GM21447 (cell line): ENCODE measurements at regions not wholly inside any gene's neighbourhood (a gene's known extent, or its start where the extent isn't known, plus 50 kb on each side); places are given as distances from the start of the nearest gene placed in this dataset.

ENCODE experiments used
- ATAC-seq: cut with Tn5 transposase; IDR thresholded peaks from one replicate; pipeline ENCODE4 v1.9.1; 2021; ENCODE audit not compliant: unreplicated experiment

DNA sequence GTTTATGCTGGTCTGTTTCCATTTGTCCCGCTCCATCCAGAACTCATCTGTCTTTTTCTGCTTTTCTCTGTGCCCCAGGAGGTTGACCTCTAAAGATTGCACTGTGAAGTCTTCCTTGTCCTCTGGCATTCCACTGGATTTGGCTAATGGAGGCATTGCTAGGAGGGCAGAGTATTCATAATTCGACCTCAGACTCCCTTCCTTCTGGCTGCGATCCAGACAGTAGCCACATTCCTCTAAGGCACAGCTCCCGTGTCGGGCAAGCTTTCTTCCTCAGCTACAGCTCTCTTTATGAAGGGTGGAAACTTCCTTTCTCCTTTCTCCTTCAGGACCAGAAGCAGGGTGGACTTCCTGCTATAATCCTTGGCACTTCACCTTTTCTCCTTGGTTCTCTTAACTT, 175.9 kb downstream of the BAMBI start:
- ATAC-seq, result no peak

DNA sequence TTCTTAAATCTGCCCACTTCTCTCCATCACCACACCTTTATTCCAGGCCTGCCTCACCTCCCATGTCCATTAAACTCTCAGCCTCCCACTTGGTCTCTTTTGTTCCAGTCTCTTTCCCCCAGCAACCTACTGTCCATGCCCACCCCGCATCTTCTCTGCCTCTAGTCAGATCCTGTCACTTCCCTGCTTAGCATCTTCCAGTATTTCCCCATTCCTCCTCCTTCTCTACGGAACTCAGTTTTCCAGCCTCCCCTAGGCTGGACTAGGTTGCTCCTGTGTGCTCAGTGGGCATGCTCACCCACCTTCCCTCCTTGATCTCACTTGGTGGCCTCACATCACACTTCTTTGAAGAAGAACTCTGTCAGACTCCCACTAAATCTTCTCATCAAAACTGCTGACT, 179.8 kb downstream of the BAMBI start:
- ATAC-seq, result no peak

DNA sequence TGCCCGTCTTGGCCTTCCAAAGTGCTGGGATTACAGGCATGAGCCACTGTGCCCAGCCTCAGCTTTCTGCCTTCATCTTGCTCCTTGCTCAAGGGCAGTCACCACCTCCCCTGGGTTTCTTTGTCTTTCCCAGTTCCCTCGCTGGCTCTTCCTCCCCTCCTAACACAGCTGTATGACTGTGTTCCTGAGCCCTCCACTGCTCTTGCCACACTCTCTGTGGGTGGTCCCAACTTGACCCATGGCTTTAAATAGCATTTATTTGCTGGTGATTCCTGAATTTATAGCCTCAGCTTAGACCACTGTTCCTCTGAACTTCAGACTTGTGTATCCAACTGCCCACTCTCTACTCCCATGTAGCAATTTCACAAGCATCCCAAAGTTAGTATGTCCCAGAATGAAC, 181.3 kb downstream of the BAMBI start:
- ATAC-seq, result no peak

DNA sequence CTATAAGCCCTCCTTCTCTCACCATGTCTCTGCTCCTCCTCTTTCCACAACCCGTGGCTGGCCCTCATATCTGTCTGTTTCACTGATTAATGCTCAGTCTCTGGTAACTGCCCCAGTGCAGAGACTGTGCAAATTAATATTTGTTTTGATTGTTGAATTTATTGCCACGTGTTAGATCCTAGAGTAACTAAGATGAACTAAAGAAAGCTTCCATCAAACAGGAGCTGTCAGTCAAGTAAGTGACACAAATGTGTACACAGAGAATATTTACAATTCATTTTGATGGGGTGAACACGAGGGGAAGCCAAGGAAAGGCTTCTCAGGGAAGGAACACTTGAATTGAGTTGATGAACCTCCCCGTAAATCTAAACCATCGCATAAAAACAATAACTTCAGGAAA, 182.5 kb downstream of the BAMBI start:
- no peak for ATAC-seq

DNA sequence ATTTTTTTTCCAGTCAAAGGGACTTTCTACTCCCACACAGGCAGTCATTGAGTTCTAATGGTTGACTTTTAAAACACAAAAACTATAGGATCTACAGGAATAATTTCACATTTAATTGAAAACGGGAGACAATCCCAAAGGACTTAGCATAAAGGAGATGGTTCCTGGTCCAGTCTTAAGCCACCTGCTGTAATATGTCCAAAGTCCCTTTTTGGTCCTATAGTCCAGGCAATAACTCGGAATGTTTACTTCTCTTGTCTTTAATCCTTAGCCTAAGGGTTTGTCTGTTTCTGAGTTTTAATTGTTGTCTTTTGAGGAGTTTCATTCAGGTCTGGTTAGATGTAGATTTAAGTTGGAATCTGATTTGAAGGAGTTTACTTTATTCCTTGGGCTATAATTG, 184.9 kb downstream of the BAMBI start:
- no peak for ATAC-seq

DNA sequence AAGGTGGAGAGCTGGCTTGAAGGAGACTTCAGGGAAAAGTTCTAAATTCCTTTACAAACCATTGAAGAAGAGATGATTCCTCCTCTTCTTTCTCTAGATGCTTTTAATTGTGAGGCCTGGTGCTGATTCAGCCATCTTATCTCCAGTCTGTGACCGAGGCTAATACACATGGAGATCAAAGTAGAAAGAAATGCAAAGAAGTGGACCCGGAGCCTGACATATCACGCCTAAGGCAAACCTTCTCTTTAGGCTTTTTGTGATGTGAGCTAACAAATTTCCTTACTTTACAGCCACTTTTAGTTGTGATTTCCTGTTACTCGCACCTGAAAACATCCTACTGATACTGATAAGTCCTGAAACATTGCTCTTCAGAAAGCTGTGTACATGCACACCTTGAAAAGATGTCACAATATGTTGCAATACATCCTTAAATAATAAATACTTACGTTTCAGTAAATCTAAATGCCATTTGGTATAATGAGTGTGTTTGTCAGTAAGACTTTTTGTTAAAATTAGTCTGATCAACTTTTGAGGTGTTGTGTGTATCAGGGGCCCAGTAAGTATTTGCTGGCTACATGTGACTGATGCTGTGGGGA, 192.4 kb downstream of the BAMBI start:
- ATAC-seq, result no peak

DNA sequence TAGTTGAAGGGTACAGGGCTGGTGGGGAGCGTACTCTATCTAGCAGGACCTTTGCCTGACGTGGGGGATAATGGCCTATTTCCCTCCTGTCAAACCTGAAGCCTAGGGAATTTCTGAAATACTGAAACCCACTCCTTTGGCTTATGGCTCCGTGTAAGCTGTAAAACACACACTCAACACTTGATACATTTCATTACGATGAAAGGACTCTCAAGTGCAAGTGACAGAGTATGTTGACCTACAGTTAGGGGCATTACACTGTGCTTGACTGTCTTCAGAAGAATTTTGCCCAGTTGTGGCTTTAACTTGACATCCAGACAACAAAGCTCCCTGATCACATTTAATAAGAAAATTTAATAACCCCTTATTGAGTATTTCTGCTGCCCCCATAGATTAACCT, 194.3 kb downstream of the BAMBI start:
- no peak for ATAC-seq

DNA sequence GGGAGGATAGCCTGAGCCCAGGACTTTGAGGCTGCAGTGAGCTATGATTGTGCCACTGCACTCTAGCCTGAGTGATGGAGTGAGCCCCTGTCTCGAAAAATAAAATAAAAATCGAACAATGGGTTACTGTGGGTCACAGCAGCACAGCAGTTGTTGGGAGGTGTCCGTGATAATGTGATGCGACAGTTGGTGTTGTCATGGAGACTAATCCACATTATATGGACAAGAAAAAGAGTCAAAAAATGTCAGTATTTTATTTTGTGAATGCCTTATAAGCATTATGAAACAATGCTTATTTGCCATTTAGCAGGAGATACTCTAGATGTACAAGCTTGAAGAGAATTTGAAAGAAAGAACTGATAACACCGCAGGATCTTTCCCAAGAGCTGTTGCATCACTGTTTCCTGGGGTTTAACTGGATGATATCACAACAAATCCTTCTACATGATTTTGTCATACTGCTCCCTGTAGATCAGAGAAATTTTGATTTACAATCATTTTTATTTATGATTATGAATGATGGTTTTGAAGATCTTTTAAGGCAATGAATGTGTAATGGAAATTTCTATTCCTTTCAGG, 195.4 kb downstream of the BAMBI start:
- no peak for ATAC-seq

DNA sequence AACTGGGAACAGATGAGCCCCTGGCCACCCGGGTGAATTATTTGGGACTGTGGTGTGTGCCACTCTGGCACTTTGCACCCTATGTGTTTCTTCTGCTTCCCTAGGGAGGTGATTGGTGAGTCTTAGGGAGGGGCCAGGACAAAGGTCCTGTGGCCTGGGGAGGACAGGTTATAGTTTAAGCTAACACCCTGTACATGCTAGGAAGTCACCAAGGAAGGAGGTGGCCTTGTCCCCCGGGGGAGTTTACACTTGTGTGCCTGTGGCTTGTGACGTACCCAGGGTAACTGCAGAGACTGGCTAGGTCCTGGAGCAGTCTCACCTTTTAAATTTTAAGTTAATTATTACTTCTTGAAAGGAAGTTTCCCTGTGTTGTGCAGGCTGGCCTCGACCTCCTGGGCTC, 196.2 kb downstream of the BAMBI start:
- ATAC-seq, result no peak

DNA sequence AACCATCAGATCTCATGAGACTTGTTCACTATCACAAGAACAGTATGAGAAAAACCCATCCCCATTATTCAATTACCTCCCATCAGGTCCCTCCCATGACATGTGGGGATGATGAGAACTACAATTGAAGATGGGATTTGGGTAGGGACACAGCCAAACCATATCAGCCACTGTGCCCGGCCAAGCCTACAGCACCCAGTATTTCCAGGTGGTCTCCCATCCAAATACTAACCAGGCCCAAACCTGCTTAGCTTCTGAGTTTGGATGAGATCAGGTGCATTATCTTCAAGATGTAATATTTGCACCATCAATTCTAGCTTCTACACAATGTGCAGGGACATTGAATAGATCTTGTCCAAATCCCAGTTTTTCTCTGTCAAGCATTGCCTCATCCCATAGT, 196.9 kb downstream of the BAMBI start:
- no peak for ATAC-seq

DNA sequence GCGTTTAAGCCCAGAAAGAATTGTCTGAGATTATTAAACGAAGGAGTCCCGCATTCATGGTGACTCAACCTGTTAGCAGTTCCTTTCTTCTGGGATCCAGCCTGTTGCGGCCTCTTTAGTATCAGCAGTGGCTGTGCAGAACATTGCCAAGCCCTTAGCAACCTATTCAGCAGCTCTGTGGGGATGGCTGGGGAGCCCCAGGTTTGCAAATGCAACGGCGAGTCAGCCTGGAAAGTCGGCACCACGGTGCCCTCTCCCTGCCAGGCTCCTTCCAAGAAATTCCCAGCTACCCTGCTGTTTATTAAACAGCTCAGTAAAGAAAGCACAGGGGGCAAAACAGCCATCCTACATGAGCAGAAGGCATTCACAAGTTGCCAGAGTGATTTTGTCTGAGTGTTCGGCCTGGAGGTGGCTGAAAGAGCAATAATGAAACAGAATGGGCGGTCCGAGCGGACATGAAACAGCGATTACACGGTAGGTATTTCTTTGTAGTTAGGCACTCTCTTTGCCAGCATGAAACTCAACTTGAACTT, 198.3 kb downstream of the BAMBI start:
- ATAC-seq, result no peak

DNA sequence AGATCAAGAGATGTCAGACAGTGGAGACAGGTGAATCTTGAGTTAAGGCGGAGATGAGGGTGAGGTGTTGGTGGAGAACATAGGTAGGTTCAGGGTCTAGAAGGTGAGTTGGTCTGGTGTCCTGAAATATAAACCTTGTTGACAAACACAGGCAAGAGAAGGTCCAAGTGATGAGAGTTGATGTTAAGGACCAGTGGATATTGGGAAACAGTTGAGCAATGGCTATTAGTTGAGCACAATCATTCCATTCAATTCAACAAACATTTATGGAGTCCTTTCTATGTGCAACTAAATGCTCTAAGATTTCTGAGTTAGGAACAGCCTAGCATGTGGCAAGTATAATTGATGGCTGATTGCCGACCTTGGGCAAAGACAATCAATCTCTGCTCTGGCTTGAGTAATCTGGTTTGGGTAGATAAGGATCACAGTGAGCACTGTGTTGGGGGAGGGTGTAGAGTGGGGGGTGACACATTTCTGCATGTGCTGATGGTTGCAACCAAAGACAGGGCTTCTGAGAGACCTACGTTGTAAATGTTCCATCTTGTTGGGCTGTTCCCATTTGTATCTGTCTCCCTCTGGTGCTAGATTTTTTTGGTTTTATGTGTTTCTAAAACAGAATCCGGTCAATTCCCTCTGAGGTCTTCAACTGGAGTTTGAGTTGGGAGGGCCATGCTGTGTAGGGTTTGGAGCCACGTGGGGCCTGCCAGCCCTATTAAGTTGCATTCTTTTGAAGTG, 201.1 kb downstream of the BAMBI start:
- no peak for ATAC-seq

DNA sequence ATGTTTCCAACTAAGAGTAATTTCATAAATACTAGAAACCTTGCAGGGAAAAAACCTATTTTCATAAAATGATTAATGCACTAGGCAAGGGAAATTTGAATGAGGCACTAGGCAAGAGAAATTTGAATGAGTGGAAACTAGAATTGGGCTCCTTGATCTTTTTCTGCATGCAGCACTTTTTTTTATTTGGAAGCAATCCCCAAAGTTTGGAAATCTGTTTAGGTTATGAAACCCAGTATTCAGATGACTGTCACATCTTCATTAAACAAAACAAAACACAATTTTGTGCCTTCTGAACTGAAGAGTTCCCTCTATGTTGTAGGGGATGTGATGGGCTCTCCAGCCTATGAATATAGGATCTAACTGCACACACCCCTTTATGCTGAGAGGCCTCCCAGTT, 201.9 kb downstream of the BAMBI start:
- no peak for ATAC-seq

DNA sequence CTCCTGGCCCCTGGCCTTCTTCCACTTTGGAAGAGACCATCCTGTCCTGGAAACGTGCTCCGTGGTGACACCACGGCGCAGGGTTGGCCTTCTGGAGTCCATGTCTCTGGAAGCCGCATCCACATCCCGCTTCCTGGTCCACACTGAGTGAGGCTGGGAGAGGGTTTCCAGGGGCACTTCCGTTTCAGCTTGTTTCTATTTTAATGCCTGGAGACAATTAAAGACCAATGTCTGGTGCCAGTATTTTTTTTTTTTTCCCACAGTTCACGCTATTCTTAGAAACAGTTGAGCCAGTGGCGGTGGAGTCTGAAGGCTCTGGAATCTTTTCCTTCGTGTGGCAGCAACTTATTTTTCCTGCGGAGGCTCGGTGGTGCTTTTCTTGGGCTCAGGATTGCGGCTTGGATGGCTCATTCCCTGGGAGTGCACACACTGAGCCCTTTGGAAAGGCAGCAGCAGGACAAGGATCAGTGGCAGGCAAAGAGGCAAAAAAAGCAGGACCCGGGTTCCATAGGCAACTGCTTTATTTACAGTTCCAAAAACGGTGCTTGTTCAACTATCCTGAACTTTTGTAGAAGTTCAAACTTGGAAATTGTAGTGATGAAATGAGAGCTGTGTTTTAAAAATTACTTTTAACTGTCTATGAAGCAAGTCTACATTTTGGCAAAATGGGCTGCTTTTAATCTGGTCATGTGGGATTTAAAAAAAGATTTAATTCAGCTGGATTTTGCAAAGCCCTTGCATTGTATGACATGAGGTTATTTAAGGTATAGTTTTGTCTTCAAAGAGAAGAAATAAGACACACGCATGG, 202.8 kb downstream of the BAMBI start:
- no peak for ATAC-seq

DNA sequence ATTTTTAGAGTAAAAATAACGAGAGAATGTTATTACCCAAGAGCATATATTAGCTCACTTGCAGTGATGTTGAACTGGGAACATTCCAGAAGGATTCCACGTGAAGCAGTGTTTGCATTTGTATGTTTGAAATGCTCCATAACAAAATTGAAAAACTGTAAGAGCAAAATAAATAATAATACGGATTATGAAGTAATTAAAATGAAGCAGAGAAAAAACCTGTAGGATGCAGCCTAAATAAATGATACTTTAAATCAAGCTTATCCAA, 203.3 kb downstream of the BAMBI start:
- ATAC-seq, result no peak

DNA sequence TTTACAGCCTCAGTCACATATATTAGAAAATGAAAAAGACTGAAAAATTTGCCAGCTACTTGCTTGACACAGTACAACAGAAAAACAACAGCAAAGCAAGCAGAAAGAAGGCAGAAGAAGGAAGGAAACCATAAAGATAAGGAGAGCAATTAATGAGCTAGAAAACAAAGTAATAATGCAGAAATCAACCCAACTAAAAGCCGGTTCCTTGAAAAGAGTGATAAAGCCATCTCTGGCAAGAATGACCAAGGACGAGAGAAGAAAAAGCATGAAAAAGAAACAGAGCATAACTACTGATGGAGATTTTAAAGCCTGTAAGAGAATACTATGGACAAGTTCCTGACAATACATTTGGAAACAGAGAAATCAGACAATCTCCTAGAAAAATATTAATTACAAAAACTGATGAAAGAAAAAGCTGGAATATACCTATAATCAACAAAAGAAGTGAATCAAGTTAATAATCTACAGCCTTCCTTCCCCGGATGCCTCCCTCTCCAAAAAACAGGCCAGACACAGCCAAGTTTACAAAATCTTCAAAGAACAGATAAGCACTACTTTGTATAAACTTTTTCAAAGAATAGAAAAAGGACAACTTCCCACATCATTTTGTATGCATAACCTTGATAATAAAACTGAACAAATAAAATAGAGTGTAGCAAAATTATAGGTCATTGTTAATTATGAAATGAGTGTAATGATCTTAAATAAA, 204.0 kb downstream of the BAMBI start:
- ATAC-seq, result no peak

DNA sequence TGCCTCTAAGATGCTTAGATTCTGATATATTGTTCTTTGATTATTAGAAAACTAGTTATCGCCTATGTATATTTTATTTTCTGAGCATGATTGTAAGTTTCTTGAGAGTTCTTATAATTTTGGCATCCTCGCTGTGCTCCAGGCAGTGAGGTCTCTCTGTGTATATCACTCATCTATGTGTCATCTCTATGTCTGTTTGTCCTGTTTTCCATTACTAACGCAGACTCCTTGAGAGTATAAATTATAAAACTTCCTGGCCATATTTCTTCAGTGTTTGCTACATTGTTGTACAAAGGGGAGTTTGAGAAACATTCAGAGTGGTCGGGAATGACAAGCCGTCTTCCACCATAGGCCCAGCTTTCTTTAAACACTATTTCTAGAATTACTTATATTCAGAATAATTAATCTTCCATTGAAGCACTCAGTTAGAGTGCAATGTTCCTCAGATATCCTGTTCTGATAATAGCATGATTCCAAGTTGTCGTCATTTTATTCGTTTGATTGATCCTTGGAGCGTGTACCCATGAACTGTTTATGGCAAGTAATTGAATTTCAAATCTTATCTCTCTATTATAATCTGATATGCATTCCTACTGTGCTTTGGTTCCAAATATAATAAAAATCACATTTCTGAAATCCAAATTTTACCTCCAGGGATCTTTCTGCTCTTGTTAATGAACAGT, 206.6 kb downstream of the BAMBI start:
- no peak for ATAC-seq

DNA sequence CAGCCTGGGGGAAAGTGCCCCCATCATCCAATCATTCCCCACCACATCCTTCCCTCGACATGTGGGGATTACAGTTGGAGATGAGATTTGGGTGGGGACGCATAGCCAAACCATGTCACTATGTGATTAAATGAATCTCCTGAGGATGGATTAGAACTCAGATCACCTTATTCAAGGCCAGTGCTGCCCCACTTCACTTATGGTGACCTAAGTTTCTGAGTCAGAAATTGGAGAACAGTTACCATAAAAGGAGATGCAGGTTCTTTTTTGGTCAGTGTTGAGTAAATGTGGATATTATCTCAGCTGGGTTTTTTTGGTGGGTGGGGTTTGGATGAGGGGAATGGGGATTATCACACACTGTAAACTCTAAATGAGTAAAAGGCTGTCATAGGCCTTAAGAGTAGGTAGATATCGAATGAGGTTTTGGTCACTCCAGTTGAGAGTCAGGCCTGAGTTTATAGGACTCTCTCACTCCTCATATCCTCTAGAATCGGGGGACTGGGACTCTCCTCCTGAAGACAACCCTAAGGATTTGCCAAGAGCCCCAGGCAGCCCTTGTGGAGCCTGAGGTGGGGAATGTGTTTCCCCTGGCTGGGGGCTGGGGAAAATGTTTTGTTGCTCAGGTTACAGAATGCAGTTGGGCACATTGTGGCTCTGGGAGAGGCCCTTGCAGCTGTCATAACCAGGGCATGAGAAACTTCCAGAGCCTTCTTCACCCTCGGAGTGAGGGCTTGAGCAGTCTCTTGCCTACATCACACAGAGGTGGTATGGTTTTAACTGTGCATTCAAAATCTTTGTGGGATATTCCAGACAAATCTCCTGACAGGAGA, 213.0 kb downstream of the BAMBI start:
- no peak for ATAC-seq

DNA sequence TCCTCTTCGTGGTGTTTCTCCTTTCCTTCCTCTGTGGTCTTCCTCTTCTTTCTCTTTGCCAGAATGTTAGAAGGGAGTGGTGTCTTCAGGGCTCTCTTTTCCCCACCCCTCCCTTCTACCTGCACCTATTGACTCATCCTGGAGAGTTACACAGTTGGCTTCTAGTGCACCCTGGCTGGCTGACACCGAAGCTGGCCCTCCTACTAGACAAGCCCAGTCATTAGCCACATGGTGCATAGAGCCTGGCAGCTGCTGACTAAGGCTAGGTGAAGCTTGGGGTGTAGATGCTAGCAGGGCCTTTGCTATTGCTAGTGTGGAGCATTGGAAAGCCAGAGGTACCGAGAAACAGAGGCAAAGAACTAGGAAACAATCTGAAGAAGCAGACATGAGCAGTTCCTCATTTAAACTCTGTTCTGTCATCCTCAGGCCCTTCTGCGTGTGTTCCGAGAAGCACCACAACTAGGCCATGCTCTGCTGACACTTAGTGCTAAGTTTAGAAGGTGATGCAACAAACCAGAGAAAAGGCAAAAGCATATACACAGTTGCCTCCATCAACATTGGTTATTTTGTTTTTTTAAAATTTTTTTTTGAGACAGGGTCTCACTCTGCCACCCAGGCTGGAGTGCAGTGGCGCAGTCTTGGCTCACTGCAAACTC, 213.9 kb downstream of the BAMBI start:
- ATAC-seq, result no peak
